ENCODE measurements at regions not wholly inside any gene's neighbourhood (a gene's known extent, or its start where the extent isn't known, plus 50 kb on each side); places are given as distances from the start of the nearest gene placed in this dataset.
"Not testable (repeated sequence)": the region's sequence is repeated elsewhere in the genome, so short reads cannot be mapped to it uniquely, and the experiment has no call there.

DNA sequence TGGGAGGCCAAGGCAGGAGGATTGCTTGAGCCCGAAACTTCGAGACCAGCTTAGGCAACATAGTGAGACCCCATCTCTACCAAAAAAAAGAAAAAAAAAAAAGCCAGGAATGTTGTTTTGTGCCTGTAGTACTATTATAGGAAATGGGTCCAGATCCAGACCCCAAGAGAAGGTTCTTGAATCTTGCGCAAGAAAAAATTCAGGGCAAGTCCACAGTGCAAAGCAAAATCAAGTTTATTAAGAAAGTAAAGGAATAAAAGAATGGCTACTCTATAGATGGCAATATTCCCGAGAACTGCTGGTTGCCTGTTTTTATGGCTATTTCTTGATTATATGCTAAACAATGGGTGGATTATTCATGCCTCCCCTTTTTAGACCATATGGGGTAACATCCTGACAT lies 51.2 kb upstream of the RDX start:
- DNase-seq: no peak

DNA sequence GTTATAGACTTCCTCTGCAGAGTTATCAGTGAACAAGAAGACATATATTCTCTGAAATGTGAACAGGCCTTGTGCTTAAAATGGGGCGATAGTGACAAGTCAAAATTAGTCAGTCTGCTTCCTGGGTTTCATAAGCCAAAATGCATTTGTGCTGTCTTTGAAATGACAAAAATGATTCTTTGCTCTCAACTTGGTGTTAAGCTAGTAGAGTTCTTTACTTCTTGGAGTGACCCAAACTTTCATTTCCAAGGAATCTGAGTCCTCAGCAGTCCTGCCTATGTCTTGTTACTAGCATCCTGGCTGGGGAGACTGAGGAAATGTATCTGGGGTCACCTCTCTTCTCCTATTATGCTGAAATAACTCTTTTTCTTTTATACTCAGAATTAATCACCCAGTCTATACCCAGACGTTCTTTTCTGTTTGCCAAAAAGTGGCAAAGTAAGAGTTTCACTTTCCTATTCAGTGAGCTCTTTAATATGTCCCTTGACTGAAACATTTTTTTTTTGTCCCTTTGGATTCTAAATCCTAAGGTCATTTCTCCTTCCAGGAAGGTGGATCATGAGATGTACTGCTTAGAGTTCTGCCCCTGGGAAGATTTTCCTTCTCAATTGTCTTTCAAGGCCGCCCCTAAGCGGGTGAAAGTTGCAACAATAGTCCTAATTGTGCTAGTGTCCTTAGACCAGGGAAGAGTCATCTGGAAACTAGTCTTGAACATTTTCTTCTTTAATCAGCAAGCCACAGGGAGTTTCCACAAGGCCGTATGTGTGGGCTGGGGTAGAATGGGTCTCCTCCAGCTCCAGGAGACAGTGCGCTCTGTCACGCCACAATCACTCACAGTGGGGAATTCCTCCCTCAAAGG lies 53.0 kb upstream of the RDX start:
- DNase-seq: peak in 1 of 5 donors; percentile 84

DNA sequence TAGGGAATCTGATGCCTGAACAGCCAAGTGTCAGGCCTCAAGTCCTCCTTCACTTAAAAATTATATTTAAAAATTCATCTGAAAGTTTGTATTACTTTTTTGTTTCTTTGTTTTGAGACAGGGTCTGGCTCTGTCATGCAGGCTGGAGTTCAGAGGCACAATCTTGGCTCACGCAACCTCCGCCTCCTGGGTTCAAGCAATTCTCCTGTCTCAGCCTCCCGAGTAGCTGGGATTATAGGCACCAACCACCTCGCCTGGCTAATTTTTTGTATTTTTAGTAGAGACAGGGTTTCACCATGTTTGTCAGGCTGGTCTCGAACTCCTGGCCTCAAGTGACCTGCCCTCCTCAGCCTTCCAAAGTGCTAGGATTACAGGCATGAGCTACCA lies 53.6 kb upstream of the RDX start:
- not testable (repeated sequence) for DNase-seq

DNA sequence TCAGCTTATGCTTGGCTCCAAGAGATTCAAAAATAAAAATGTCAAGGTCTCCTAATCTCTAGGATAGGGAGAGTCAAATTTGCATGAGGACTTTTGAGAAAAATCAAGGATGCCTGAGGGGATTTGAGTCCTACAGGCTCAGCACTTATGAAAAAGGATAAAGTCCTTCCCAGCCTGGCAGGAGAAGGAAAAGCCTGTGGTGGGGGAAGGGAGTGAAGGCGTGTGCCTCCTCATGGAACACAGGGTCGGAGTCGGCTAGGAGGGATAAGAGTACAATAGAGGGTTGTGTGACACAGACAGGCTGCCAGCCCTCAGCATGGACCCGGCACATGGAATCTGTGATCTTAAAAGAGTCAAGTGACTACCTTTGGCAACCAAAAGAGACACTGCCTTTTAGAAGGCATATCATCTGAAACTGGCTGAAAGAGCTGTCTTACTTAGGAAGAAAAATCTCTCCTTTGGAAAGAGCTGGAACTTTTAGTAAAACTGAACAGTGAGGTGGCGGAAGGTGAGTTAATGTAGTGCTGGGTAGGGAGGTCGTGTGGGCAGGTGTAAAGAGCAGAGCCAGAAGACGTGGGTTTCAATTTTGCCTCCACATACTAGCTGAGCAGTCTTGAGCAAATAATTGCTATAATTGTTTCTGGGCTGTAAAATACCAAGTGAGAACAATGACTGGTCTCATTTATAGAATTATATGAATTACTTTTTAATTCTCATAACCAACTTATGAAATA lies 58.8 kb upstream of the RDX start:
- no peak for DNase-seq

DNA sequence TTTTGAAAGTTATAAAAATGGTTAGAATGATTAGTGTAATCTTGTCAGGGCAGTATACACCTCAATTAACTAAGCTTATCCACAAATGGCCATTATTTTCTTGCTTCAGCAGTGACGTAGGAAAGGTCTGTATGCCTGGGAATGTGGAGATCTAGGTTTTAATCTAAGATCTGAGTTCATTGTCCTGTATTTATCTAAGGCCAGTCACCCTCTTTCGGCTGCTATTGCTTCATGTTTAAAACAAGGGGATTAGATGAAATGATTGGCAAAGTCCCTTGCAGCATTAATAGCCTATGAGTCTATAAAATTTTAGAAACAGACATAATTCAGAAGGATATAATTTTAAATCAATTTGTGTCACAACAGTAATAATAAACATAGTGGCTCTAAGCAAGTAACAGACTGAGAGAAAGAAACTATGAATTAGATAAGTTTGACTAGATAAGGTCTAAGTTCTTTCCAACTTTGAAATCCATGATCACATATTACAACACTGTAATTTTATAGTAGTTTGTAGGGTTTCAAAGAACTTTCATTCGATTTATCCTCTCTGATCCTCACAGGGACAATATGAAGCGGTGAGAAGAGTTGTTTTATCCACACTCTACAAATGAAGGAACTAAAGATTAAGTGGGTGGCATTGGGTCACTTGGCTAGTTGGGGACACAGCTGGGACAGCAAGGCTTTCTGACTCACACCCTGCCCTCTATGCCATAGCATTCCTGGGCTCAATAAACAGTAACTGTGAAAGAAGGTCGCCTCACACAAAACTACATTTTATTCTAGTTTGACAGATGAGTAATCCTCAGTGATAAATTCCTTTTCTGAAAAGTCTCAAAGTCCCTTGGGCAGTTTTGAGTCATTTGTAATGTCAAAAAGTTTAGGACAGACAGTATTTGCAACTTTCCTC lies 60.6 kb upstream of the RDX start:
- no peak for DNase-seq

DNA sequence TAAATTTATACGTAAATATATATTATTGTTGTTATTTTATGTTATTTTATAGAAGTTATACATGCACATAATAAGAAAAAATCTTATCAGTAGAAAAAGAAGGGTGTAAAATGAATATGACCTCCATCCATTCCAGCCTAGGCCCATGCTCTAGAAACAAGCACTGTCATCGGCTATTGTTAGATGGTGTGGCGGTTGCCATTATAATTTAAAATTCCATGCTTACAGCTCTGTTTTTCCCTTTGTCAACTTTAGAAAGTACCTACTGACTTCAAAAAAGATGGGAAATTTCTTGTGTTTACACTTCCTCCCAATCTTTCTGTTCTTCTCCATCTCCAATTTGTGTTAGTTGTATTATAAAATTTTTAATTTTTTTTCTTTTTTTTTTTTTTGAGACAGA lies 61.9 kb upstream of the RDX start:
- no peak for DNase-seq

DNA sequence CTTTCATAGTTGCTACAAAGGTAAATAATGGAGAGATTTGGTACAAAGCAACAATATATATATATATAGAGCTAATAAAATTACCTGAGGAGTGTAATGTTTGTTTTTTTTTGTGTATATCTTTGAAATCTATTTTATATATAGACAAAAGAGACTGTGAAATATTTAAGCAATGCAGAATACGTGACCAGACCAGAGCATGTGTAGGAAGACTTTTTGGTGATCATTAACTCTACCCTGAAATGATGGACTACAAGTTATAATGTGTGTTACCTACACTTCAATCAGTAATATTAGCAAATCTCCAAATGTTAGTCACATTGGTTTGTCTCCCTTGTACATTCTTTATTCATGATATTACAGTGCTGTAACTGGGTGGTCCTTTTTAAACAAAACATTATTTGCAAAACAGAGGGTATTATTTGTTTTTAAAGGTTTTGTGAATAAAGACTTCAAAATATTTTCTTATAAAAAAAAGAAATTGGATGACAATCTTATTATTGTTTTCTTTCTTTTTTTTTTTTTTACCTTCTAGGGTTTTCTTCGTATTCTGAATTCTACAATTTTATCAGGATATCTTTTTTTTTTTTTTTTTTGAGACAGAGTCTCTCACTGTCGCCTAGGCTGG lies 64.5 kb upstream of the RDX start:
- not testable (repeated sequence) for DNase-seq

DNA sequence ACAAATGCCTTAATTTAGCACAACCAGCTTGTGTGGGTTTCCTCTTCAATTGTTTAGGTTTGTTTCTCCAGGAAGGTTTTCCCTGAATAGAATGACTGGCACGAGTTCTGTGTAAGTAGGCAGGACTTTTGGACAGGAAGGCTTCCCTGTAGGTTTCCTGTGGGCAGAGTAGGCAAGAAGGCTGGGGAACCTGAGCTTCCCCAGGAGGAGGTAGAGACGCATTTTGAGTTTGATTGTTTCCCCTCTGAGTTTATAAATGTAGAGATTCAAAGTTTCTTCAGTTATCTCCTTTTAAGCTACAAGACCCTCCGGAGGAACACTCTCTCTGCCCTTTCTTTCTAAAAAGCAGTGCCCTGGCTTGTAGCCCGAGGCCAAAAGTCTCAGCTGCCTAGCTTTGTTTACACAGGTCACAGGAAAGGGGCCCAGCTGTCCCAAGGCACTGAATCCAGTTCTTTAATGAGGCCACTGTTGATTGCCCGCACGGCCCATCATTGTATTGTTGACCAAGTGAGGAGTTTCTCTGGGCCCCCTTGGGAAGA lies 66.6 kb upstream of the RDX start:
- no peak for DNase-seq

DNA sequence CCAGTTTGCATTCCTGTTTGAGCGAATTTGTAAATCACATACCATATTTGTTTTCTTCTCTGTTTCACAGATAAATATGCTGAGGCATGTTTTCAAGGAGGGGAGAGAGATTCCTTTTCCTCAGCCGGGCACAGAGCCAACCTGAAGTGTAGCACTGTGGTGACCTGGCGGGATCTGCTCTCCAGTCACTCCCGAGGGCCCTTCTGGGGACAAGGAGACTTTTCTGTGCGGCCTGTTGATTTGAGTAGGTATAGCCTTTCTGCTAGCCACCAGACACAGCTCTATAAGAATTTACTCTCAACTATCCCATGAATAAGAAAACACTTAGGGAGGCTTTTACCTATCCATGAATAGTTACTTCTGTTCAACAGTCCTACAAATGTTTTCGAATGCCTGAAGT lies 63.5 kb upstream of the FDX1 start:
- no peak for DNase-seq

DNA sequence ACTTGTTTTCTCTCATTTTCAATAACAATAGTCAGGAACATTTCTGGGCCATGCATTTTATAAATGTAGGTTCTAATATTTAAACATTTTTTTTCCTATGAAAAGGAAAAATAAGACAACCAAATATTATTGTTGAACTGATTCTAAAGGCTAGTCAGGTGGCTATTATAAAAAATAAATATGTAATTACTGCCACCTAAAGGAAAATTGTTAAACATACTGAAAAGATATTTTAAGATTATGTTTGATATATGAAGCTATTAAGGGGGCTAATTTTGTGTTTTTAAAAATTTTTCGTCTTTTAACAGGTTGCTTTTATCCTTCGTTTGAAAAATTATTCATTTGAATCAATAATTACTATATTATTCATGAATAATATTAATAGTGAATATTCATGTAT lies 62.2 kb upstream of the FDX1 start:
- no peak for DNase-seq

DNA sequence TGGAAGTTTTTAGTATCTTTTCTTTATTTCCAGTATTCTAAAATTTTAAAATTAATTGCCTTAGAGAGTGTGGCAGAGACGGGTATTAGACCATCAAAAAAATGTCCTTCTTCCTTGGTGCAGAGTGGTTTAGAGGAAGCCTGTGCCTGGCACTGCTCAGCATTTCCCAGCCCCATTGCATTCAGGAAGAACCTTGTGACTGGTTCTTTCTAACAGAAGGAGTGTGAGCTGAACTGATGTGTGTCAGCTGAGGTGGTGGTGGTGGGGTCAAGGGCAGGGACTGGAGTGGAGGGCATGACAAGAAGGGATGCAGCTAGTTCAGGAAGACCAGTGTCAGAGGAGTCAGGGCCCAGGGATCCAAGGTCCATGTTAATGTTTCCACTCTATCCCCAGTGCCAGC lies 58.7 kb upstream of the FDX1 start:
- no peak for DNase-seq

DNA sequence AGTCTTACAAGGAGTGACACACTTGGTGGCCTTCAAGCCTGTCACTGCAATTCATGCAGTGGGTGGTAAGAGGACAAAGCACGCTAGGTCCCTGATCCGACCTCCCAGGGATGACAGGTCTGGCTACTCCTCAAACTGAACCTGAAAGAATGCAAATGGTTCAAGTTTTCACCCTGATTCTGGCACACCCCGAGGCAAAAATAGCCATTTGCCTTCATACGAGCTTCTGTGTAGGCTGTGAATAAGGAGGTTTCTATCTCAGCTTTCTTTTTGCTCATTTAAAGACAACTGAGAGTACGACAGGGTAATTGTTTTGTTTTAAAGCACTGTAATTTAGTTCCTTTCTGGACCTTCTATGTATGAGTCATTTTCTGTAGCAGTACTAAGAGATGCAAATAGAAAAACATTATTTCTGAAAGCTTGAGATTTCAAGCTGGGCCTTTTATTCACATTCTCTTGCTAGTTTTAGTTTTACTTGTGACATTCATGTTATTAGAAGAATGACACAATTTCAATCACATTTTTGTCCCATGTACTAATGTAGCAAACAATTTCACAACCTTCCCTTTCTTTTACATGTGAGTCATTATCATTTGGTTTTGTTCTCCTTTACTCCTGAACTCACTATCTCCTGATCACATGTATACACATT lies 56.6 kb upstream of the FDX1 start:
- peak in 1 of 5 donors; percentile 71 for DNase-seq

DNA sequence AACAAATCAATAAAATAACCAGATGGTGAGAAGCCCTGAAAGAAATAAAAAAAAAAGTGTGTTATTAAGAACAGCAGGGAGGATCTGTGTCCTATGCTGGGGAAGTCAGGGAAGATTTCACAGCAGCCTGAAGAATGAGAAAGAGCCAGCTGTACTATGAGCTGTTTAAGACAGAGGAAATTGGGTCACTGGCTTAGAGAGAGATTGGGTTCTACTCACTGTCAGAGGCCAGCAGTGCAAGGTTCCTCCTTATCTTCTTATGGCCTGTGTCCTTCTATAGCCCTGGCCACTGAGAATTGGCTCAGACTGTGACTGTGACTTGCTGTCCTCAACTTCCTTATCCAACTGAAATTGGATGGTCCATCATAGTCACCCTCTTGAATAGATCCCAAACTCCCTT lies 54.8 kb upstream of the FDX1 start:
- DNase-seq: no peak

DNA sequence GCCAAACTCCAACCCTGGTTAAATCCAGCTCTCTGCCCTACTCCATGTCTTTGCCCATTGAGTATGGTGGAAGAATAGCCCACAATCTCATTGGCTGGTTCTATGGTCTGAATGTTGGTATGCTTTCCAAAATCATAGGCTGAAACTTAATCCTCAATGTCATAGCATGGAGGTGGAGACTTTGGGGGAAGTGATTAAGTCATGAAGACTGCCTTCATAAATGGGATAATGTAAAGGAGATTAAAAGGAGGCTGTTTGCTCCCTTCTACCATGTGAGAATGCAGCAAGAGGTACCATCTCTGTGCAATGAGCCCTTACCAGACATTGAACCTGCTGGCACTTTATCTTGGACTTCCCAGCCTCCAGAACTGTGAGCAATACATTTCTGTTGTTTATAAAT lies 54.4 kb upstream of the FDX1 start:
- no peak for DNase-seq

DNA sequence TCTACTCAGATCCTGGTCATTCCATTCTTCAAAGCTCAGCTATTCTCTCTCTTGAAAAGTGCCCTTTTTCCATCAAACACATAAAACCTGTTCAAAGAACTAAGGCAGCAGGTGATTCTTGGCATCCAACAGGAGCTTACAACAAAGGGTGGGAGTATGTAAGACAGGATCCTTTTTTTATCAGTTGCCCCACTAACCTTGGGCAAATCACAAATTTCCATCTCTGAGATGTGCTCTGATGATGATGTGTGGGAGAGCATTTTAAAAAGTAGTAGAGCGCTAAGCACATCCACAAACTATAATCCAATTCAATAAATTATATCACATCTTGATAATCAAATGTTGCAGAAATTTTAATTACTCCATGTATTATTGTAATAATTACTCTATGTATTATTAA lies 53.7 kb upstream of the FDX1 start:
- DNase-seq: no peak

DNA sequence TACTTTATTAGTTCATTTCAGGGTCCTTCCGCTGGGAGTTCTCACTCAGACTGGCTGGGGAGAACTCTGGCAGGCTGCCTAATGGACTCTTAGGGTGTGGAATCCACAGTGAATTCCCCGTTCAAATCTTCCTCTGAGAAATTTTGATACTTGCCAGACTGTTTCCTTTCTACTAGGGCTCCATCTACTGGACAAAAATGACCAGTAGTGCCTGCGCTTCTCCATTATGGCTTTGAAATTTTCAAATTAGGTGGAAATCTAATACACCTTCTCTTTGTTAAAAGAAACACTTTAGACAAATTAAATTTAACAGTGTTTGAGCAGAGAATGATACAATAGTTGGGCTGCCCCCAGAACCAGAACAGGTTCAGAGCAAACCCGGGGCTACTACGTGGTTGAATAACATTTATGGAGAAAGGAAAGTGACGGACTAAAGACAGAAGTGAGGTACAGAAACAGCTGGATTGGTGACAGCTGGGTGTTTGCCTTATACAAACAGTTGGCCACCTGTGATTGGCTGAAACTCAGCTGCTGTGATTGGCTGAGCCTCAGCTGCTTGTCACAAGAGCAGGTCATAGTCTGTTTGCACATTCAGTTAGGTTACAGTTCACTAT lies 52.9 kb upstream of the FDX1 start:
- peak in 2 of 5 donors; percentile 7 to 51 for DNase-seq

DNA sequence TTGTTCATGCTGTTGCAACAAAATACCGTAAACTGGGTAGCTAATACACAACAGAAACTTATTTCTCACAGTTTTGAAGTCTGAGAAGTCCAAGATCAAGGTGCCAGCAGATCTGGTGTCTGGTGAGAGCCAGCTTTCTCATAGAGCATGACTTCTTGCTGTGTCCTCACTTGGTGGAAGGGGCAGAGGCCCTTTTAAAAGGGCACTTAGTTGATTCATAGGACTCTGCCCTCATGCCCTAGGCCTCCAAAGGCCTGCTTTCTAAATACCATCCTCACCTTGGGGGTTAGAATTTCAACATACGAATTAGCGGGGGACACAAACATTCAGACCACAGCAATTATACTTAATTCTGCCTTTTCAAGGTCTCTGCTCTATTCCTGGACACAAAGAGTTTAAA lies 52.3 kb upstream of the FDX1 start:
- DNase-seq: no peak

DNA sequence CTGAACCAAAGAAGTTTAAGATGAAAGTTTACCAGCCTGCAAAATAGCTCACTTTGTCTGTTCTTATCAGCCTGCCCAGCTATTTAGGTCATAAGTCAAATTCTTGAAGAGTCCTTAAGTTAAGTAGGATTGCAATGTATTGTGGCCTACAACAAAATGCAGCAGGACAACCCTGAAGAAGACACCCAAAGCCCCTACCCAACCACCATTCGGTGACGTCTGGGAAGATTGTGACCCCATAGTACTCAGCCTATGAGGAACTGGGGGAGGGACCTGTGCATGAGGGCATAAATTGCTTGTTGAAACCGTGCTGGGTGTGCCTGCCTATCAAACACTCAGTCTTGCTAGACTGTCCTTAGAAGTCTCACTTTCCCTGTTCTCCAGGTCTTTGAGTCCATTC lies 50.5 kb upstream of the FDX1 start:
- no peak for DNase-seq

DNA sequence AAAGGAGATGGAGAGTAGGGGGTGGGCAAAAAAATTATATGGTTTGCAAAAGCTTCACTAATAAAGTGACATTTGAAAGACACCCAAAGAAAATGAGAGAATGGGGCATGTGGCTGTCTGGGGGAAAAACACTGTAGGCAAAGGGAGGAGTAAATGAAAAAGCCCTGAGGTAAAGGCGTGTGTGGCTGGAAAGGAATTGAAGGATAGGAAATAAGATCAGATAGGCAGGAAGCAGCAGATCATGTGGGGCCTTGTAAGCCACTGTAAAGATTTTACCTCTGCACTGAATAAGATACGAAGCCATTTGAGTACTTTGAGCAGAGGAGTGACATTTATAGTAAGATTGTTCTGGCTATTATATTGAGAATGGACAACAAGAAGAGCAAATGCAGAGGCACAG lies 49.8 kb upstream of the FDX1 start:
- no peak for DNase-seq

Data from T-helper 1 cell (primary cell).